ENCODE measurements at regions not wholly inside any gene's neighbourhood (a gene's known extent, or its start where the extent isn't known, plus 50 kb on each side); places are given as distances from the start of the nearest gene placed in this dataset.

- Histone ChIP-seq H3K27me3 (ENCODE audit: control insufficient read depth, insufficient read depth, low read length) (no peaks in the 10 kb centered on the region), H3K4me3 (ENCODE audit: low read depth, low read length) (no peak overlapping the region), H3K36me3 (ENCODE audit: control insufficient read depth, insufficient read depth, low read length) (peaks cover 25% of the 10 kb centered on the region)
- POLR2A ChIA-PET = interaction anchor here (0.6 kb wide), 1 partner anchor 40 kb away, joined by 4 read pairs; no protein-coding TSS in a partner anchor
- CTCF ChIA-PET = interaction anchor here (1.1 kb wide), 1 partner anchor 8 kb away, joined by 4 read pairs; no protein-coding TSS in a partner anchor
- TF ChIP-seq CTCF (IDR thresholded peaks at IDR 0.05; ENCODE audit: insufficient read depth, low read depth, low read length) = no peak
- no peak for DNase-seq (ENCODE audit: low read depth)
Measured at GRCh38 chr2:120957905-120958304, 222.2 kb downstream of the GLI2 start.

GRCh38 chr2:120958623-120959366 is 223.1 kb downstream of the GLI2 start:
- no peak overlapping the region for H3K4me3 ChIP-seq (ENCODE audit: low read depth, low read length)
- H3K27me3 ChIP-seq (ENCODE audit: control insufficient read depth, insufficient read depth, low read length) = no peaks in the 10 kb centered on the region
- ChIA-PET POLR2A (interaction anchor here (0.6 kb wide), 1 partner anchor 116 kb away, joined by 4 read pairs; no protein-coding TSS in a partner anchor), CTCF (interaction anchor here (0.7 to 1.1 kb wide), 6 partner anchors 9 to 226 kb away, joined by 3 to 4 read pairs (median 3); no protein-coding TSS in a partner anchor)
- TF ChIP-seq CTCF (IDR thresholded peaks at IDR 0.05; ENCODE audit: insufficient read depth, low read depth, low read length) = peak; percentile 39
- no peak for DNase-seq (ENCODE audit: low read depth)
- H3K36me3 ChIP-seq (ENCODE audit: control insufficient read depth, insufficient read depth, low read length) = peaks cover 27% of the 10 kb centered on the region

GRCh38 chr2:120959426-120959825 is 223.8 kb downstream of the GLI2 start:
- no peak overlapping the region for H3K4me3 ChIP-seq (ENCODE audit: low read depth, low read length)
- ChIA-PET POLR2A (interaction anchor here (0.6 kb wide), 1 partner anchor 115 kb away, joined by 4 read pairs; no protein-coding TSS in a partner anchor), CTCF (interaction anchor here (0.8 to 1.0 kb wide), 3 partner anchors 18 to 226 kb away, joined by 3 read pairs; no protein-coding TSS in a partner anchor)
- DNase-seq (ENCODE audit: low read depth) = no peak
- TF ChIP-seq CTCF (IDR thresholded peaks at IDR 0.05; ENCODE audit: insufficient read depth, low read depth, low read length) = no peak
- peaks cover 27% of the 10 kb centered on the region for H3K36me3 ChIP-seq (ENCODE audit: control insufficient read depth, insufficient read depth, low read length)
- H3K27me3 ChIP-seq (ENCODE audit: control insufficient read depth, insufficient read depth, low read length) = no peaks in the 10 kb centered on the region

- Histone ChIP-seq H3K4me3 (ENCODE audit: low read depth, low read length) (no peak overlapping the region), H3K36me3 (ENCODE audit: control insufficient read depth, insufficient read depth, low read length) (peaks cover 28% of the 10 kb centered on the region), H3K27me3 (ENCODE audit: control insufficient read depth, insufficient read depth, low read length) (no peaks in the 10 kb centered on the region)
- DNase-seq (ENCODE audit: low read depth) = no peak
- ChIA-PET CTCF (interaction anchor here (0.8 kb wide), 1 partner anchor 10 kb away, joined by 3 read pairs; no protein-coding TSS in a partner anchor), POLR2A (no interaction called here)
- no peak for TF ChIP-seq CTCF (IDR thresholded peaks at IDR 0.05; ENCODE audit: insufficient read depth, low read depth, low read length)
Measured at GRCh38 chr2:120960770-120961366, 225.2 kb downstream of the GLI2 start.

- ChIA-PET CTCF (interaction anchor here (0.8 to 1.0 kb wide), 2 partner anchors 8 to 10 kb away, joined by 3 read pairs; no protein-coding TSS in a partner anchor), POLR2A (no interaction called here)
- Histone ChIP-seq H3K27me3 (ENCODE audit: control insufficient read depth, insufficient read depth, low read length) (no peaks in the 10 kb centered on the region), H3K4me3 (ENCODE audit: low read depth, low read length) (no peak overlapping the region), H3K36me3 (ENCODE audit: control insufficient read depth, insufficient read depth, low read length) (peaks cover 25% of the 10 kb centered on the region)
- DNase-seq (ENCODE audit: low read depth) = no peak
- no peak for TF ChIP-seq CTCF (IDR thresholded peaks at IDR 0.05; ENCODE audit: insufficient read depth, low read depth, low read length)
Measured at GRCh38 chr2:120961396-120961795, 225.7 kb downstream of the GLI2 start.

Data from BJ (cell line).